HCT116 (cell line): ENCODE measurements at regions not wholly inside any gene's neighbourhood (a gene's known extent, or its start where the extent isn't known, plus 50 kb on each side); places are given as distances from the start of the nearest gene placed in this dataset.

ENCODE experiments used
- ATAC-seq: fragments of 200-7000 bp; cut with Tn5 transposase; 2 replicates; pipeline ENCODE4 v1.9.1; 2020; ENCODE audit warnings: mild to moderate bottlenecking, moderate library complexity
- BruUV-seq: library from RNA; stranded (reverse); fragments of 400-500 nt; replicated peaks from 2 replicates; lab custom pipeline; 2021; lab: Mats Ljungman, UMichigan
- CTCF ChIA-PET: fragments of 300-600 bp; sonication (Branson Sonifier 250); formaldehyde crosslinking; loops from one replicate; lab custom pipeline; 2021; ENCODE audit warnings: antibody characterized with exemption; lab: Charles Lee
- POLR2A ChIA-PET: fragments of 300-600, 350-600 bp; sonication (Branson Sonifier 250); formaldehyde crosslinking; loops from one replicate; lab custom pipeline; 2021; ENCODE audit warnings: antibody characterized with exemption; lab: Charles Lee
- RAD21 ChIA-PET, 2 experiments: fragments of 300-600 bp; sonication (Branson Sonifier 250); formaldehyde crosslinking; loops; one replicate each; lab custom pipeline; 2023; ENCODE audit warnings: low total read pairs in 2 of 2; ENCODE audit not compliant: uncharacterized antibody in 2 of 2, unreplicated experiment in 2 of 2, low non-redundant PET in 1 of 2; lab: Charles Lee
- DNase-seq: peaks from one replicate; pipeline ENCODE4 v3.0.0-alpha.2; 2010; ENCODE audit warnings: low read depth, low spot score
- H2AFZ ChIP-seq: fragments of 200-600 bp; shearing (Covaris generic), sonication (generic); 2 replicates; pipeline ENCODE4 v1.6.1; 2017; ENCODE audit warnings: low read depth, mixed run types, mixed read lengths, antibody characterized with exemption, low read length; ENCODE audit not compliant: poor library complexity, severe bottlenecking
- H3K27ac ChIP-seq: 2 replicates; pipeline ENCODE4 v1.5.1; 2012; ENCODE audit warnings: low read depth, low read length
- H3K27me3 ChIP-seq: fragments of 200-600 bp; sonication (generic); 2 replicates; pipeline ENCODE4 v1.6.1; 2016; ENCODE audit warnings: mixed run types, low read length, mixed read lengths; ENCODE audit not compliant: insufficient read depth
- H3K36me3 ChIP-seq, 2 experiments: fragments of 200-500 bp in 1 of 2; fragments of 200-600 bp in 1 of 2; sonication (Bioruptor generic) in 1 of 2; sonication (generic) in 1 of 2; 2 replicates each; pipeline versions ENCODE4 v1.5.1 to v1.6.1; 2014 to 2016; ENCODE audit warnings: low read length in 2 of 2, inconsistent platforms in 1 of 2, mixed read lengths in 1 of 2, mixed run types in 1 of 2; ENCODE audit not compliant: insufficient read depth in 2 of 2, control insufficient read depth in 1 of 2
- H3K4me1 ChIP-seq, 2 experiments: fragments of 200-600 bp in 1 of 2; sonication (generic) in 1 of 2; 2 replicates each; pipeline versions ENCODE4 v1.5.1 to v1.6.1; 2012 to 2017; ENCODE audit warnings: low read length in 2 of 2, inconsistent platforms in 1 of 2, mild to moderate bottlenecking in 1 of 2, mixed read lengths in 1 of 2, mixed run types in 1 of 2, moderate library complexity in 1 of 2; ENCODE audit not compliant: insufficient read depth in 2 of 2, control insufficient read depth in 1 of 2
- H3K4me2 ChIP-seq: fragments of 200-600 bp; sonication (generic); 2 replicates; pipeline ENCODE4 v1.6.1; 2017; ENCODE audit warnings: mixed run types, low read length, mixed read lengths
- H3K4me3 ChIP-seq, 2 experiments: fragments of 200-600 bp in 1 of 2; sonication (generic) in 1 of 2; replicated peaks in 1 of 2; 2 replicates each; pipeline ENCODE4 v1.5.1; 2011 to 2016; ENCODE audit warnings: low read length in 2 of 2, control low read depth in 1 of 2, low read depth in 1 of 2, mild to moderate bottlenecking in 1 of 2, mixed read lengths in 1 of 2, mixed run types in 1 of 2
- H3K79me2 ChIP-seq: fragments of 200-600 bp; sonication (generic); 2 replicates; pipeline ENCODE4 v1.6.1; 2017; ENCODE audit warnings: mild to moderate bottlenecking, mixed run types, low read length, moderate library complexity, mixed read lengths; ENCODE audit not compliant: insufficient read depth
- H3K9ac ChIP-seq: fragments of 200-600 bp; sonication (generic); 2 replicates; pipeline ENCODE4 v1.6.1; 2016; ENCODE audit warnings: low read length, mixed read lengths
- H3K9me2 ChIP-seq: fragments of 200-600 bp; sonication (generic), shearing (Covaris generic); 2 replicates; pipeline ENCODE4 v1.6.1; 2017; ENCODE audit warnings: mixed run types, mild to moderate bottlenecking, moderate library complexity; ENCODE audit not compliant: insufficient read depth
- H3K9me3 ChIP-seq, 2 experiments: fragments of 200-500 bp in 1 of 2; fragments of 200-600 bp in 1 of 2; sonication (Bioruptor generic) in 1 of 2; sonication (generic) in 1 of 2; 2 replicates each; pipeline ENCODE4 v1.6.1; 2014 to 2017; ENCODE audit warnings: low read length in 2 of 2, mixed read lengths in 2 of 2, inconsistent platforms in 1 of 2, low read depth in 1 of 2, mild to moderate bottlenecking in 1 of 2, mixed run types in 1 of 2, moderate library complexity in 1 of 2; ENCODE audit not compliant: control insufficient read depth in 1 of 2, insufficient read depth in 1 of 2
- H4K20me1 ChIP-seq: fragments of 200-600 bp; sonication (generic), shearing (Covaris generic); 2 replicates; pipeline ENCODE4 v1.6.1; 2017; ENCODE audit warnings: mixed run types, mild to moderate bottlenecking, moderate library complexity; ENCODE audit not compliant: insufficient read depth
- CBX3 ChIP-seq: IDR thresholded peaks from 2 replicates; pipeline ENCODE4 v1.6.1; 2012; ENCODE audit warnings: low read depth
- EGR1 ChIP-seq: IDR thresholded peaks from 2 replicates; pipeline ENCODE4 v1.6.1; 2012; ENCODE audit warnings: low read depth
- ELF1 ChIP-seq: IDR thresholded peaks from 2 replicates; pipeline ENCODE4 v1.6.1; 2012; ENCODE audit warnings: low read depth, borderline replicate concordance
- EZH2 ChIP-seq: fragments of 200-600 bp; sonication (generic); IDR thresholded peaks from 2 replicates; pipeline ENCODE4 v1.6.1; 2017; ENCODE audit warnings: antibody characterized with exemption, mixed run types
- FOSL1 ChIP-seq: IDR thresholded peaks from 2 replicates; pipeline ENCODE4 v1.6.1; 2012; ENCODE audit warnings: low read depth
- JUND ChIP-seq: IDR thresholded peaks from 2 replicates; pipeline ENCODE4 v1.6.1; 2012
- POLR2A ChIP-seq: IDR thresholded peaks from 2 replicates; pipeline ENCODE4 v1.7.0; 2011; ENCODE audit warnings: borderline replicate concordance; ENCODE audit not compliant: insufficient read depth, insufficient read length; ENCODE audit errors: extremely low read depth
- POLR2AphosphoS5 ChIP-seq: IDR thresholded peaks from 2 replicates; pipeline ENCODE4 v1.6.1; 2011; ENCODE audit warnings: mild to moderate bottlenecking, low read depth, low read length, moderate library complexity
- RAD21 ChIP-seq: IDR thresholded peaks from 2 replicates; pipeline ENCODE4 v1.6.1; 2012; ENCODE audit warnings: low read depth, mild to moderate bottlenecking
- SIN3A ChIP-seq: IDR thresholded peaks from 2 replicates; pipeline ENCODE4 v1.6.1; 2012; ENCODE audit warnings: low read depth
- SP1 ChIP-seq: IDR thresholded peaks from 2 replicates; pipeline ENCODE4 v1.6.1; 2012; ENCODE audit warnings: low read depth
- SRF ChIP-seq: IDR thresholded peaks from 2 replicates; pipeline ENCODE4 v1.6.1; 2012; ENCODE audit warnings: low read depth
- TCF7L2 ChIP-seq: IDR thresholded peaks from 2 replicates; pipeline ENCODE4 v1.7.0; 2011; ENCODE audit warnings: borderline replicate concordance, inconsistent platforms; ENCODE audit not compliant: insufficient read depth, insufficient read length; ENCODE audit errors: extremely low read depth
- YY1 ChIP-seq: IDR thresholded peaks from 2 replicates; pipeline ENCODE4 v1.6.1; 2011; ENCODE audit warnings: low read length, low read depth, moderate library complexity, mild to moderate bottlenecking; ENCODE audit not compliant: insufficient replicate concordance; ENCODE audit errors: extremely low read depth
- intact Hi-C: fragments of 100-400 bp; cut with micrococcal nuclease; formaldehyde crosslinking; loops from 2 replicates; pipeline ENCODE4 v1.10.0; 2022
- TF ChIP-seq, protein P1 (sequence below): IDR thresholded peaks from 2 replicates; pipeline ENCODE4 v1.6.1; 2012
- TF ChIP-seq, protein P2 (sequence below): IDR thresholded peaks from 2 replicates; pipeline ENCODE4 v1.6.1; 2011; ENCODE audit warnings: mild to moderate bottlenecking, low read length, moderate library complexity; ENCODE audit not compliant: insufficient replicate concordance; ENCODE audit errors: extremely low read depth
- TF ChIP-seq, protein P3 (sequence below), 3 experiments: fragments of 200-600 bp in 1 of 3; sonication (generic) in 1 of 3; IDR thresholded peaks in 2 of 3; conservative IDR thresholded peaks in 1 of 3; 2 replicates each; pipeline ENCODE4 v1.5.1; 2012 to 2017; ENCODE audit warnings: low read depth in 2 of 3, low read length in 2 of 3, antibody characterized with exemption in 1 of 3, borderline replicate concordance in 1 of 3, control low read depth in 1 of 3, mild to moderate bottlenecking in 1 of 3, mixed read lengths in 1 of 3, mixed run types in 1 of 3, moderate library complexity in 1 of 3; ENCODE audit not compliant: insufficient read depth in 1 of 3

- Histone ChIP-seq H3K9me2 (no peaks in the 10 kb centered on the region), H3K4me3 (no peak overlapping the region), H3K79me2 (no peaks in the 10 kb centered on the region), H3K27ac (no peak overlapping the region), H3K9me3 (no peaks in the 10 kb centered on the region), H3K36me3 (no peaks in the 10 kb centered on the region), H3K9ac (no peak overlapping the region), H4K20me1 (no peaks in the 10 kb centered on the region), H3K4me1 (peaks cover 0 to 3% of the 10 kb centered on the region in 2 experiments; a peak in 1 of 4 replicates), H3K4me2 (no peak overlapping the region)
- ChIA-PET RAD21 (no interaction called here), POLR2A (no interaction called here), CTCF (no interaction called here)
- no peak for DNase-seq
- BruUV-seq, result no TSS peak
- ATAC-seq, result no peak
- TF ChIP-seq SP1, result no peak
- TF ChIP-seq RAD21, result no peak
- no peak for TF ChIP-seq YY1
- TF ChIP-seq SRF, result no peak
- TF ChIP-seq, protein P1, sequence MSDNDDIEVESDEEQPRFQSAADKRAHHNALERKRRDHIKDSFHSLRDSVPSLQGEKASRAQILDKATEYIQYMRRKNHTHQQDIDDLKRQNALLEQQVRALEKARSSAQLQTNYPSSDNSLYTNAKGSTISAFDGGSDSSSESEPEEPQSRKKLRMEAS, result no peak
- no peak for TF ChIP-seq EGR1
- no peak for TF ChIP-seq EZH2
- TF ChIP-seq, protein P2, sequence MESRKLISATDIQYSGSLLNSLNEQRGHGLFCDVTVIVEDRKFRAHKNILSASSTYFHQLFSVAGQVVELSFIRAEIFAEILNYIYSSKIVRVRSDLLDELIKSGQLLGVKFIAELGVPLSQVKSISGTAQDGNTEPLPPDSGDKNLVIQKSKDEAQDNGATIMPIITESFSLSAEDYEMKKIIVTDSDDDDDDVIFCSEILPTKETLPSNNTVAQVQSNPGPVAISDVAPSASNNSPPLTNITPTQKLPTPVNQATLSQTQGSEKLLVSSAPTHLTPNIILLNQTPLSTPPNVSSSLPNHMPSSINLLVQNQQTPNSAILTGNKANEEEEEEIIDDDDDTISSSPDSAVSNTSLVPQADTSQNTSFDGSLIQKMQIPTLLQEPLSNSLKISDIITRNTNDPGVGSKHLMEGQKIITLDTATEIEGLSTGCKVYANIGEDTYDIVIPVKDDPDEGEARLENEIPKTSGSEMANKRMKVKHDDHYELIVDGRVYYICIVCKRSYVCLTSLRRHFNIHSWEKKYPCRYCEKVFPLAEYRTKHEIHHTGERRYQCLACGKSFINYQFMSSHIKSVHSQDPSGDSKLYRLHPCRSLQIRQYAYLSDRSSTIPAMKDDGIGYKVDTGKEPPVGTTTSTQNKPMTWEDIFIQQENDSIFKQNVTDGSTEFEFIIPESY, result no peak
- TF ChIP-seq, protein P3, sequence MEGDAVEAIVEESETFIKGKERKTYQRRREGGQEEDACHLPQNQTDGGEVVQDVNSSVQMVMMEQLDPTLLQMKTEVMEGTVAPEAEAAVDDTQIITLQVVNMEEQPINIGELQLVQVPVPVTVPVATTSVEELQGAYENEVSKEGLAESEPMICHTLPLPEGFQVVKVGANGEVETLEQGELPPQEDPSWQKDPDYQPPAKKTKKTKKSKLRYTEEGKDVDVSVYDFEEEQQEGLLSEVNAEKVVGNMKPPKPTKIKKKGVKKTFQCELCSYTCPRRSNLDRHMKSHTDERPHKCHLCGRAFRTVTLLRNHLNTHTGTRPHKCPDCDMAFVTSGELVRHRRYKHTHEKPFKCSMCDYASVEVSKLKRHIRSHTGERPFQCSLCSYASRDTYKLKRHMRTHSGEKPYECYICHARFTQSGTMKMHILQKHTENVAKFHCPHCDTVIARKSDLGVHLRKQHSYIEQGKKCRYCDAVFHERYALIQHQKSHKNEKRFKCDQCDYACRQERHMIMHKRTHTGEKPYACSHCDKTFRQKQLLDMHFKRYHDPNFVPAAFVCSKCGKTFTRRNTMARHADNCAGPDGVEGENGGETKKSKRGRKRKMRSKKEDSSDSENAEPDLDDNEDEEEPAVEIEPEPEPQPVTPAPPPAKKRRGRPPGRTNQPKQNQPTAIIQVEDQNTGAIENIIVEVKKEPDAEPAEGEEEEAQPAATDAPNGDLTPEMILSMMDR (IDR thresholded peaks at IDR 0.05 in 2 of 3, conservative IDR thresholded peaks at IDR 0.05 in 1 of 3; ENCODE audit: borderline replicate concordance in 1 of 3, insufficient read depth in 1 of 3, low read depth in 2 of 3, low read length in 2 of 3), result no peak
- TF ChIP-seq ELF1, result no peak
- no peak for TF ChIP-seq POLR2A
- TF ChIP-seq JUND, result no peak
- no peak for TF ChIP-seq POLR2AphosphoS5
- TF ChIP-seq SIN3A, result no peak
- TF ChIP-seq CBX3, result no peak
- no peak for TF ChIP-seq FOSL1
- TF ChIP-seq TCF7L2, result no peak
- TF ChIP-seq, all 23 proteins: peak for 0
- intact Hi-C loops, result no loop called here
- H3K27me3 ChIP-seq, result no peaks in the 10 kb centered on the region
- no peak overlapping the region for H2AFZ ChIP-seq
These were observed 292.4 kb downstream of the SP3 start for GRCh38 chr2:173672573-173673340.
